H9 (cell line): ENCODE measurements at regions not wholly inside any gene's neighbourhood (a gene's known extent, or its start where the extent isn't known, plus 50 kb on each side); places are given as distances from the start of the nearest gene placed in this dataset.

ENCODE experiments used
- DNase-seq: peaks from one replicate; pipeline ENCODE4 v3.0.0-alpha.2; 2017
- H2AFZ ChIP-seq: one replicate; pipeline ENCODE4 v1.6.1; 2013; ENCODE audit warnings: mild to moderate bottlenecking, low read length, control low read depth, moderate library complexity
- H2AK5ac ChIP-seq: 2 replicates; pipeline ENCODE4 v1.6.1; 2013; ENCODE audit warnings: low read length, control low read depth, mixed read lengths; ENCODE audit not compliant: insufficient read length
- H2BK120ac ChIP-seq: one replicate; pipeline ENCODE4 v1.6.1; 2013; ENCODE audit warnings: low read depth, mild to moderate bottlenecking, low read length, control low read depth, inconsistent platforms; ENCODE audit not compliant: poor library complexity, severe bottlenecking
- H2BK12ac ChIP-seq: 2 replicates; pipeline ENCODE4 v1.6.1; 2013; ENCODE audit warnings: low read length, control low read depth, mixed read lengths, low read depth; ENCODE audit not compliant: insufficient read length
- H2BK15ac ChIP-seq: 2 replicates; pipeline ENCODE4 v1.6.1; 2013; ENCODE audit warnings: low read depth, low read length, control low read depth
- H2BK20ac ChIP-seq: one replicate; pipeline ENCODE4 v1.6.1; 2013; ENCODE audit warnings: low read depth, mild to moderate bottlenecking, low read length, control low read depth, inconsistent platforms; ENCODE audit not compliant: poor library complexity, severe bottlenecking
- H2BK5ac ChIP-seq: 2 replicates; pipeline ENCODE4 v1.6.1; 2013; ENCODE audit warnings: low read length, control low read depth, mixed read lengths; ENCODE audit not compliant: insufficient read length
- H3K14ac ChIP-seq: 2 replicates; pipeline ENCODE4 v1.6.1; 2013; ENCODE audit warnings: low read length, control low read depth; ENCODE audit not compliant: insufficient read depth
- H3K18ac ChIP-seq: 2 replicates; pipeline ENCODE4 v1.6.1; 2013; ENCODE audit warnings: low read depth, mild to moderate bottlenecking, mixed read lengths, low read length, control low read depth; ENCODE audit not compliant: insufficient read length
- H3K23ac ChIP-seq: 2 replicates; pipeline ENCODE4 v1.6.1; 2013; ENCODE audit warnings: low read length, control low read depth, mixed read lengths, low read depth; ENCODE audit not compliant: insufficient read length
- H3K23me2 ChIP-seq: 2 replicates; pipeline ENCODE4 v1.6.1; 2013; ENCODE audit warnings: low read depth, mild to moderate bottlenecking, mixed read lengths, low read length, control low read depth; ENCODE audit not compliant: insufficient read length, poor library complexity, severe bottlenecking
- H3K27ac ChIP-seq: 2 replicates; pipeline ENCODE4 v1.5.1; 2013; ENCODE audit warnings: low read length, control low read depth, mixed read lengths, low read depth; ENCODE audit not compliant: insufficient read length
- H3K27me3 ChIP-seq: 2 replicates; pipeline ENCODE4 v1.6.1; 2013; ENCODE audit warnings: low read length, control low read depth, inconsistent platforms; ENCODE audit not compliant: insufficient read depth
- H3K4ac ChIP-seq: 2 replicates; pipeline ENCODE4 v1.6.1; 2013; ENCODE audit warnings: low read depth, mild to moderate bottlenecking, control low read depth, inconsistent platforms, low read length, moderate library complexity
- H3K4me1 ChIP-seq: 2 replicates; pipeline ENCODE4 v1.6.1; 2013; ENCODE audit warnings: low read length, control low read depth, inconsistent platforms; ENCODE audit not compliant: insufficient read depth
- H3K4me2 ChIP-seq: 2 replicates; pipeline ENCODE4 v1.6.1; 2013; ENCODE audit warnings: low read length, control low read depth, mixed read lengths; ENCODE audit not compliant: insufficient read length, insufficient read depth
- H3K56ac ChIP-seq: 2 replicates; pipeline ENCODE4 v1.6.1; 2013; ENCODE audit warnings: low read depth, mild to moderate bottlenecking, mixed read lengths, low read length, control low read depth; ENCODE audit not compliant: insufficient read length
- H3K79me1 ChIP-seq: 2 replicates; pipeline ENCODE4 v1.6.1; 2013; ENCODE audit warnings: low read depth, mild to moderate bottlenecking, moderate library complexity, low read length, control low read depth, inconsistent platforms; ENCODE audit not compliant: insufficient read depth, poor library complexity, severe bottlenecking
- H3K79me2 ChIP-seq: 2 replicates; pipeline ENCODE4 v1.6.1; 2013; ENCODE audit warnings: low read length, control low read depth, inconsistent platforms; ENCODE audit not compliant: insufficient read depth
- H3K9ac ChIP-seq: 2 replicates; pipeline ENCODE4 v1.6.1; 2013; ENCODE audit warnings: low read length, control low read depth, mixed read lengths; ENCODE audit not compliant: insufficient read length; ENCODE audit errors: extremely low read depth
- H3K9me3 ChIP-seq: one replicate; pipeline ENCODE4 v1.6.1; 2013; ENCODE audit warnings: low read depth, low read length, inconsistent platforms; ENCODE audit not compliant: control insufficient read depth
- H3T11ph ChIP-seq: one replicate; pipeline ENCODE4 v1.6.1; 2013; ENCODE audit warnings: mild to moderate bottlenecking, low read length, control low read depth, inconsistent platforms
- H4K20me1 ChIP-seq: one replicate; pipeline ENCODE4 v1.6.1; 2013; ENCODE audit not compliant: control insufficient read depth, insufficient read length, insufficient read depth
- H4K5ac ChIP-seq: 2 replicates; pipeline ENCODE4 v1.6.1; 2013; ENCODE audit warnings: low read depth, mild to moderate bottlenecking, mixed read lengths, low read length, control low read depth; ENCODE audit not compliant: insufficient read length
- H4K8ac ChIP-seq: replicated peaks from 2 replicates; pipeline ENCODE4 v1.6.1; 2013; ENCODE audit warnings: low read length, control low read depth, mixed read lengths, low read depth; ENCODE audit not compliant: insufficient read length
- H4K91ac ChIP-seq: 2 replicates; pipeline ENCODE4 v1.6.1; 2013; ENCODE audit warnings: low read depth, mild to moderate bottlenecking, moderate library complexity, mixed read lengths, low read length, control low read depth; ENCODE audit not compliant: insufficient read length
- H3K27ac Mint-ChIP-seq, 3 experiments: 2 replicates in 2 of 3; 3 replicates in 1 of 3; pipeline ENCODE4 v1.8.0; 2020 to 2021; ENCODE audit warnings: mixed read lengths in 3 of 3, mild to moderate bottlenecking in 1 of 3, moderate library complexity in 1 of 3
- H3K27me3 Mint-ChIP-seq: 2 replicates; pipeline ENCODE4 v1.8.0; 2021; ENCODE audit warnings: low read depth, mild to moderate bottlenecking, moderate library complexity, mixed read lengths
- H3K36me3 Mint-ChIP-seq, 3 experiments: 2 replicates in 2 of 3; 3 replicates in 1 of 3; pipeline ENCODE4 v1.8.0; 2020 to 2021; ENCODE audit warnings: low read depth in 3 of 3, mixed read lengths in 3 of 3; ENCODE audit not compliant: insufficient read depth in 1 of 3
- H3K4me1 Mint-ChIP-seq, 2 experiments: 2 replicates each; pipeline ENCODE4 v1.8.0; 2020; ENCODE audit warnings: mixed read lengths in 2 of 2
- H3K4me3 Mint-ChIP-seq, 2 experiments: 2 replicates in 1 of 2; 3 replicates in 1 of 2; pipeline ENCODE4 v1.8.0; 2020 to 2021; ENCODE audit warnings: mild to moderate bottlenecking in 2 of 2, mixed read lengths in 2 of 2, moderate library complexity in 1 of 2
- H3K9me3 Mint-ChIP-seq, 2 experiments: 2 replicates in 1 of 2; 3 replicates in 1 of 2; pipeline ENCODE4 v1.8.0; 2020; ENCODE audit warnings: mild to moderate bottlenecking in 2 of 2, mixed read lengths in 2 of 2, moderate library complexity in 1 of 2
- WGBS: extraction: QIAGEN DNeasy Blood & Tissue Kit; methylation state at CpG from one replicate; pipeline ENCODE4 v1.1.7; 2013; ENCODE audit warnings: missing lambda C conversion rate, low lambda C conversion rate, mixed read lengths; ENCODE audit not compliant: insufficient read length; ENCODE audit errors: extremely low coverage; 5-methylcytosine and 5-hydroxymethylcytosine counted together
- TF ChIP-seq, protein P1 (sequence below): fragments of 200-600 bp; sonication (generic); conservative IDR thresholded peaks from 3 replicates; pipeline ENCODE4 v1.8.0; 2021; ENCODE audit warnings: antibody characterized with exemption, mild to moderate bottlenecking

DNA sequence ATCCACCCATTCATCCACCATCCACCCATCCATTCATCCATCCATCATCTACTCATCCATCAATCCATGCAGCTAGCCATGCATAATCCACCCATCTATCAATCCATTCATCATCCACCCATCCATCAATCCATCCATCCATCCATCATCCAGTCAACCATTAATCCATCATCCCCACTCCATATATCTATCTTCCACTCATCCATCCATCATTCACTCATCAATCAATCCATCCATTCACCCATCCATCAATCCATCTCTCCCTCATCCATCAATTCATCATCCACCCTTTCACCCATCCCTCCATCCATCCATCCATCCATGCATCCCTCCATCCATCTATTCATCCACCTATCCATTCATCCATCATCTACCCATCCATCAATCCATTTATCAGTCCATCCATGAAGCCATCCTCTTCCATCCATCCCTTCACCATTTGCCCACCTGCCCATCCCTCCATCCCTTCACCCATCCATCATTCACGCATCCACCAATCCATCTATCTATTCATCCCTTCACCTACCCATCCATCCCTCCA lies 689.4 kb downstream of the BRD1 start:
- Mint-ChIP-seq H3K36me3 (no peaks in the 10 kb centered on the region; a peak in 1 of 7 replicates), H3K4me3 (no peak overlapping the region), H3K4me1 (peaks cover 6 to 11% of the 10 kb centered on the region in 2 experiments), H3K27me3 (peaks cover 14% of the 10 kb centered on the region), H3K9me3 (no peaks in the 10 kb centered on the region; a peak in 1 of 5 replicates), H3K27ac (no peak overlapping the region)
- TF ChIP-seq, protein P1, sequence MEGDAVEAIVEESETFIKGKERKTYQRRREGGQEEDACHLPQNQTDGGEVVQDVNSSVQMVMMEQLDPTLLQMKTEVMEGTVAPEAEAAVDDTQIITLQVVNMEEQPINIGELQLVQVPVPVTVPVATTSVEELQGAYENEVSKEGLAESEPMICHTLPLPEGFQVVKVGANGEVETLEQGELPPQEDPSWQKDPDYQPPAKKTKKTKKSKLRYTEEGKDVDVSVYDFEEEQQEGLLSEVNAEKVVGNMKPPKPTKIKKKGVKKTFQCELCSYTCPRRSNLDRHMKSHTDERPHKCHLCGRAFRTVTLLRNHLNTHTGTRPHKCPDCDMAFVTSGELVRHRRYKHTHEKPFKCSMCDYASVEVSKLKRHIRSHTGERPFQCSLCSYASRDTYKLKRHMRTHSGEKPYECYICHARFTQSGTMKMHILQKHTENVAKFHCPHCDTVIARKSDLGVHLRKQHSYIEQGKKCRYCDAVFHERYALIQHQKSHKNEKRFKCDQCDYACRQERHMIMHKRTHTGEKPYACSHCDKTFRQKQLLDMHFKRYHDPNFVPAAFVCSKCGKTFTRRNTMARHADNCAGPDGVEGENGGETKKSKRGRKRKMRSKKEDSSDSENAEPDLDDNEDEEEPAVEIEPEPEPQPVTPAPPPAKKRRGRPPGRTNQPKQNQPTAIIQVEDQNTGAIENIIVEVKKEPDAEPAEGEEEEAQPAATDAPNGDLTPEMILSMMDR: no peak
- no peak overlapping the region for H3K4ac ChIP-seq
- H3K14ac ChIP-seq: no peak overlapping the region
- no peaks in the 10 kb centered on the region for H3K4me1 ChIP-seq
- no peaks in the 10 kb centered on the region for H3K9me3 ChIP-seq
- DNase-seq: no peak
- H2BK20ac ChIP-seq: no peak overlapping the region
- no peaks in the 10 kb centered on the region for H3K79me2 ChIP-seq
- H2BK5ac ChIP-seq: no peak overlapping the region
- no peak overlapping the region for H3K18ac ChIP-seq
- H3K9ac ChIP-seq: no peak overlapping the region
- no peak overlapping the region for H2BK120ac ChIP-seq
- no peak overlapping the region for H3K23ac ChIP-seq
- H2AK5ac ChIP-seq: no peak overlapping the region
- no peak overlapping the region for H2BK15ac ChIP-seq
- no peak overlapping the region for H3T11ph ChIP-seq
- H3K27ac ChIP-seq: no peak overlapping the region
- no peaks in the 10 kb centered on the region for H3K79me1 ChIP-seq
- H4K8ac ChIP-seq: no peak overlapping the region
- no peak overlapping the region for H2BK12ac ChIP-seq
- no peaks in the 10 kb centered on the region for H3K23me2 ChIP-seq
- H3K56ac ChIP-seq: no peak overlapping the region
- H4K5ac ChIP-seq: no peak overlapping the region
- H4K91ac ChIP-seq: no peak overlapping the region
- H3K4me2 ChIP-seq: no peak overlapping the region
- no peaks in the 10 kb centered on the region for H3K27me3 ChIP-seq
- 100% methylated on average over 1 of the region's 1 CpG for WGBS
- no peak overlapping the region for H2AFZ ChIP-seq
- H4K20me1 ChIP-seq: no peaks in the 10 kb centered on the region
